ENCODE measurements at regions not wholly inside any gene's neighbourhood (a gene's known extent, or its start where the extent isn't known, plus 50 kb on each side); places are given as distances from the start of the nearest gene placed in this dataset.

DNA sequence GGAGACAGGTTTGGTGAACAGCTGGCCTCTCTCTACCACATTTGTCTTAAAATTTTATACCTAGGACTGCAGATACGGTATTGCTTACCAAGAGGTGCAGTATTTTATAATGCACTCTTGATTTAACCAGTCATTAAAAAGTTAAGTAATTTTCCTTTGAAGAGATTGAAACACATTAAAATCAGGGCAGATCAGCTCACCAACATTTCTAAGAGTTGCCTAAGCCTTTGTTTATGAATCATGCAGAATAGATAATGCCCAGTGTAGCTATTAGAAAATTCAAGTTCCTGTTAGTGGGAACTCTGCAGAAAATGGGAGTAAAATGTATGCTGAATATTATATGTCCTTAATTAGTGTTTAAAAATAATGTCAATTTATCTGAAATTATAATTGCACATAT, 140.2 kb upstream of the PRPS1L1 start (continued):
- TF ChIP-seq, protein P1, sequence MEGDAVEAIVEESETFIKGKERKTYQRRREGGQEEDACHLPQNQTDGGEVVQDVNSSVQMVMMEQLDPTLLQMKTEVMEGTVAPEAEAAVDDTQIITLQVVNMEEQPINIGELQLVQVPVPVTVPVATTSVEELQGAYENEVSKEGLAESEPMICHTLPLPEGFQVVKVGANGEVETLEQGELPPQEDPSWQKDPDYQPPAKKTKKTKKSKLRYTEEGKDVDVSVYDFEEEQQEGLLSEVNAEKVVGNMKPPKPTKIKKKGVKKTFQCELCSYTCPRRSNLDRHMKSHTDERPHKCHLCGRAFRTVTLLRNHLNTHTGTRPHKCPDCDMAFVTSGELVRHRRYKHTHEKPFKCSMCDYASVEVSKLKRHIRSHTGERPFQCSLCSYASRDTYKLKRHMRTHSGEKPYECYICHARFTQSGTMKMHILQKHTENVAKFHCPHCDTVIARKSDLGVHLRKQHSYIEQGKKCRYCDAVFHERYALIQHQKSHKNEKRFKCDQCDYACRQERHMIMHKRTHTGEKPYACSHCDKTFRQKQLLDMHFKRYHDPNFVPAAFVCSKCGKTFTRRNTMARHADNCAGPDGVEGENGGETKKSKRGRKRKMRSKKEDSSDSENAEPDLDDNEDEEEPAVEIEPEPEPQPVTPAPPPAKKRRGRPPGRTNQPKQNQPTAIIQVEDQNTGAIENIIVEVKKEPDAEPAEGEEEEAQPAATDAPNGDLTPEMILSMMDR (IDR thresholded peaks at IDR 0.05 in 2 of 3, conservative IDR thresholded peaks at IDR 0.05 in 1 of 3; ENCODE audit: borderline replicate concordance in 1 of 3, insufficient read depth in 1 of 3, low read depth in 2 of 3, low read length in 2 of 3) = no peak
- TF ChIP-seq SRF (IDR thresholded peaks at IDR 0.05; ENCODE audit: low read depth) (no peak), ELF1 (IDR thresholded peaks at IDR 0.05; ENCODE audit: borderline replicate concordance, low read depth) (no peak), CEBPB (IDR thresholded peaks at IDR 0.05; ENCODE audit: low read depth) (no peak), RAD21 (IDR thresholded peaks at IDR 0.05; ENCODE audit: low read depth) (no peak), POLR2AphosphoS5 (IDR thresholded peaks at IDR 0.05; ENCODE audit: low read depth, low read length) (no peak), CBX3 (IDR thresholded peaks at IDR 0.05; ENCODE audit: low read depth) (no peak)

DNA sequence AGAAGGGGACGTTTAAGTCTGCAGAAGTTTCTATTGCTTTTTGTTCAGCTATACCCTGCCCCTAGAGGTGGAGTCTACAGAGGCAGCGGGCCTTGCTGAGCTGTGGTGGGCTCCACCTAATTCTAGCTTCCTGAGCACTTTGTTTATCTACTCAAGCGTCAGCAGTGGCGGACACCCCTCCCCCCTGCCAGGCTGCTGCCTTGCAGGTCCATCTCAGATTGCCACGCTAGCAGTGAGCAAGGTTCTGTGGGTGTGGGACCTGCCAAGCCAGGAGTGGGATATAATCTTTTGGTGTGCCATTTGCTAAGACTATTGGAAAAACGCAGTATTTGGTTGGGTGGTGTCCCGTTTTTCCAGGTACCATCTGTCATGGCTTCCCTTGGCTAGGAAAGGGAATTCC, 147.3 kb upstream of the PRPS1L1 start:
- H3K4me3 ChIP-seq (replicated peaks in 1 of 2; ENCODE audit: low read depth in 1 of 2, low read length in 2 of 2) = no peak overlapping the region
- intact Hi-C loops (cut with micrococcal nuclease) = no loop called here
- H2AFZ ChIP-seq (ENCODE audit: low read depth, low read length, poor library complexity, severe bottlenecking) = no peak overlapping the region
- no peaks in the 10 kb centered on the region for H4K20me1 ChIP-seq (ENCODE audit: insufficient read depth)
- H3K9ac ChIP-seq (ENCODE audit: low read length) = no peak overlapping the region
- DNase-seq (ENCODE audit: low read depth, low spot score) (no peak), ATAC-seq (no peak)
- H3K79me2 ChIP-seq (ENCODE audit: insufficient read depth, low read length) = no peaks in the 10 kb centered on the region
- no peaks in the 10 kb centered on the region for H3K9me3 ChIP-seq (ENCODE audit: control insufficient read depth in 1 of 2, insufficient read depth in 1 of 2, low read depth in 1 of 2, low read length in 2 of 2)
- CTCF ChIA-PET = no interaction called here
- H3K4me2 ChIP-seq (ENCODE audit: low read length) = no peak overlapping the region
- TF ChIP-seq SIN3A (IDR thresholded peaks at IDR 0.05; ENCODE audit: low read depth) (no peak), TCF7L2 (IDR thresholded peaks at IDR 0.05; ENCODE audit: borderline replicate concordance, extremely low read depth, insufficient read depth, insufficient read length) (no peak), SP1 (IDR thresholded peaks at IDR 0.05; ENCODE audit: low read depth) (no peak), POLR2A (IDR thresholded peaks at IDR 0.05; ENCODE audit: borderline replicate concordance, extremely low read depth, insufficient read depth, insufficient read length) (no peak)
- TF ChIP-seq, protein P2, sequence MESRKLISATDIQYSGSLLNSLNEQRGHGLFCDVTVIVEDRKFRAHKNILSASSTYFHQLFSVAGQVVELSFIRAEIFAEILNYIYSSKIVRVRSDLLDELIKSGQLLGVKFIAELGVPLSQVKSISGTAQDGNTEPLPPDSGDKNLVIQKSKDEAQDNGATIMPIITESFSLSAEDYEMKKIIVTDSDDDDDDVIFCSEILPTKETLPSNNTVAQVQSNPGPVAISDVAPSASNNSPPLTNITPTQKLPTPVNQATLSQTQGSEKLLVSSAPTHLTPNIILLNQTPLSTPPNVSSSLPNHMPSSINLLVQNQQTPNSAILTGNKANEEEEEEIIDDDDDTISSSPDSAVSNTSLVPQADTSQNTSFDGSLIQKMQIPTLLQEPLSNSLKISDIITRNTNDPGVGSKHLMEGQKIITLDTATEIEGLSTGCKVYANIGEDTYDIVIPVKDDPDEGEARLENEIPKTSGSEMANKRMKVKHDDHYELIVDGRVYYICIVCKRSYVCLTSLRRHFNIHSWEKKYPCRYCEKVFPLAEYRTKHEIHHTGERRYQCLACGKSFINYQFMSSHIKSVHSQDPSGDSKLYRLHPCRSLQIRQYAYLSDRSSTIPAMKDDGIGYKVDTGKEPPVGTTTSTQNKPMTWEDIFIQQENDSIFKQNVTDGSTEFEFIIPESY (IDR thresholded peaks at IDR 0.05; ENCODE audit: extremely low read depth, insufficient replicate concordance, low read length) = no peak
- H3K27ac ChIP-seq (ENCODE audit: low read depth, low read length) = no peak overlapping the region
- H3K27me3 ChIP-seq (ENCODE audit: insufficient read depth, low read length) = no peaks in the 10 kb centered on the region
- POLR2A ChIA-PET = no interaction called here
- H3K36me3 ChIP-seq (ENCODE audit: control insufficient read depth in 1 of 2, insufficient read depth in 2 of 2, low read length in 2 of 2) = no peaks in the 10 kb centered on the region
- H3K9me2 ChIP-seq (ENCODE audit: insufficient read depth) = no peaks in the 10 kb centered on the region
- RAD21 ChIA-PET (ENCODE audit: low non-redundant PET in 1 of 2, low total read pairs in 2 of 2, uncharacterized antibody in 2 of 2, unreplicated experiment in 2 of 2) = no interaction called here
- no peaks in the 10 kb centered on the region for H3K4me1 ChIP-seq (ENCODE audit: control insufficient read depth in 1 of 2, insufficient read depth in 2 of 2, low read length in 2 of 2)
- BruUV-seq (replicated peaks) = no TSS peak
